Endothelial cell of umbilical vein (primary cell): ENCODE measurements at regions not wholly inside any gene's neighbourhood (a gene's known extent, or its start where the extent isn't known, plus 50 kb on each side); places are given as distances from the start of the nearest gene placed in this dataset.

ENCODE experiments used
- CTCF ChIP-seq, 2 donors: IDR thresholded peaks; 1 replicate in 1 of 2; 2 replicates in 1 of 2; pipeline ENCODE4 v1.5.1; 2011; ENCODE audit warnings: low read length in 2 of 2, mild to moderate bottlenecking in 2 of 2, moderate library complexity in 2 of 2, control low read depth in 1 of 2, inconsistent platforms in 1 of 2, low read depth in 1 of 2; ENCODE audit not compliant: insufficient read depth in 1 of 2; ENCODE audit errors: extremely low read depth in 1 of 2
- EZH2 ChIP-seq: IDR thresholded peaks from 2 replicates; pipeline ENCODE4 v1.6.1; 2012; ENCODE audit warnings: borderline replicate concordance, low read depth, mild to moderate bottlenecking, moderate library complexity, low read length, inconsistent platforms; ENCODE audit not compliant: severe bottlenecking
- FOS ChIP-seq: IDR thresholded peaks from 2 replicates; pipeline ENCODE4 v1.6.1; 2011; ENCODE audit warnings: mild to moderate bottlenecking, low read length, moderate library complexity, borderline replicate concordance; ENCODE audit not compliant: insufficient read depth
- JUN ChIP-seq: IDR thresholded peaks from 2 replicates; pipeline ENCODE4 v1.6.1; 2011; ENCODE audit warnings: borderline replicate concordance, low read depth; ENCODE audit not compliant: insufficient read length, insufficient read depth
- MAX ChIP-seq: IDR thresholded peaks from 2 replicates; pipeline ENCODE4 v1.6.1; 2011; ENCODE audit not compliant: insufficient read depth, insufficient read length
- MYC ChIP-seq: IDR thresholded peaks from one replicate; pipeline ENCODE4 v1.6.1; 2011; ENCODE audit warnings: mild to moderate bottlenecking, low read depth, low read length
- POLR2A ChIP-seq: IDR thresholded peaks from 2 replicates; pipeline ENCODE4 v1.6.1; 2012; ENCODE audit warnings: low read depth, mild to moderate bottlenecking, control low read depth, low read length
- POLR2AphosphoS5 ChIP-seq: IDR thresholded peaks from 2 replicates; pipeline ENCODE4 v1.6.1; 2012; ENCODE audit warnings: low read depth, mild to moderate bottlenecking, control low read depth, low read length, moderate library complexity; ENCODE audit not compliant: insufficient read depth

GRCh38 chr4:81786766-81787165 lies 315.1 kb upstream of the RASGEF1B start:
- TF ChIP-seq CTCF (IDR thresholded peaks at IDR 0.05; ENCODE audit: extremely low read depth in 1 of 2, insufficient read depth in 1 of 2, low read depth in 1 of 2, low read length in 2 of 2), result no peak
- TF ChIP-seq EZH2, result no peak
- TF ChIP-seq POLR2A, result no peak
- TF ChIP-seq POLR2AphosphoS5, result no peak
- TF ChIP-seq MAX, result no peak
- no peak for TF ChIP-seq JUN
- TF ChIP-seq FOS, result no peak
- no peak for TF ChIP-seq MYC
